HEK293T (cell line): ENCODE measurements at regions not wholly inside any gene's neighbourhood (a gene's known extent, or its start where the extent isn't known, plus 50 kb on each side); places are given as distances from the start of the nearest gene placed in this dataset.

Experiments used
- ARNT ChIP-seq: fragments of 450-650 bp; IDR thresholded peaks from 2 replicates; pipeline ENCODE4 v1.6.1; 2017; ENCODE audit warnings: mild to moderate bottlenecking
- ELF4 ChIP-seq: fragments of 450-650 bp; IDR thresholded peaks from 2 replicates; pipeline ENCODE4 v1.6.1; 2017; ENCODE audit warnings: antibody characterized with exemption
- FOXA1 ChIP-seq: fragments of 450-650 bp; IDR thresholded peaks from 2 replicates; pipeline ENCODE4 v1.6.1; 2016; ENCODE audit warnings: mild to moderate bottlenecking
- FOXK2 ChIP-seq: fragments of 450-650 bp; IDR thresholded peaks from 2 replicates; pipeline ENCODE4 v1.6.1; 2016; ENCODE audit warnings: mild to moderate bottlenecking
- FOXM1 ChIP-seq: fragments of 450-650 bp; IDR thresholded peaks from 2 replicates; pipeline ENCODE4 v1.6.1; 2017; ENCODE audit warnings: mild to moderate bottlenecking, borderline replicate concordance
- HDGF ChIP-seq: fragments of 450-650 bp; IDR thresholded peaks from 2 replicates; pipeline ENCODE4 v1.6.1; 2017; ENCODE audit warnings: antibody characterized with exemption, borderline replicate concordance
- NFRKB ChIP-seq: fragments of 450-650 bp; IDR thresholded peaks from 2 replicates; pipeline ENCODE4 v1.6.1; 2016; ENCODE audit warnings: mild to moderate bottlenecking, moderate library complexity
- SP1 ChIP-seq: fragments of 450-650 bp; IDR thresholded peaks from 2 replicates; pipeline ENCODE4 v1.6.1; 2017
- SUZ12 ChIP-seq: fragments of 450-650 bp; IDR thresholded peaks from 2 replicates; pipeline ENCODE4 v1.6.1; 2016; ENCODE audit warnings: mild to moderate bottlenecking
- TARDBP ChIP-seq: fragments of 450-650 bp; IDR thresholded peaks from 2 replicates; pipeline ENCODE4 v1.6.1; 2016
- ZNF384 ChIP-seq: fragments of 450-650 bp; IDR thresholded peaks from 2 replicates; pipeline ENCODE4 v1.6.1; 2016

DNA sequence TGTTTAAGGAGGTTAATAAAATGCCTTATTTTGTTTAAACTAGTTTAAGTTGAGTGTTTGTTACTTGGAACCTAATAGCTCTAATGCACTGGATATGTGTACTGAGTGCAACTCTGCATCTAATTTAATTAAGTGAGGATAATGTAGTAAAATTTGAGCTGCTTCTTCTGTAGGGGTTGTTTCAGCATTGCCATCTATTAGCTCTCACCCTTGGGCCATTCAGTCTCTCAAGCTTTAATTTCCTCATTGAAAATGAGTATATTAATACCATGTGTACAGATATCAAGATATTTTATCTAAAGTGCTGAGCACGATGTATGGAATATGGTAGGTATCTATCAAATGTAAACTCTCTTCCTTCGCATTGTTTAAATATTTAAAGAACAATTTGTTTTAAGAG is 375.7 kb upstream of the LRRC3B start:
- TF ChIP-seq ZNF384: no peak
- no peak for TF ChIP-seq ARNT
- TF ChIP-seq FOXK2: no peak
- no peak for TF ChIP-seq FOXA1
- no peak for TF ChIP-seq SP1
- no peak for TF ChIP-seq NFRKB
- TF ChIP-seq FOXM1: no peak
- no peak for TF ChIP-seq SUZ12
- no peak for TF ChIP-seq HDGF
- TF ChIP-seq ELF4: no peak
- no peak for TF ChIP-seq TARDBP
